GM19239 (cell line): ENCODE measurements at regions not wholly inside any gene's neighbourhood (a gene's known extent, or its start where the extent isn't known, plus 50 kb on each side); places are given as distances from the start of the nearest gene placed in this dataset.
"Not testable (repeated sequence)": the region's sequence is repeated elsewhere in the genome, so short reads cannot be mapped to it uniquely, and the experiment has no call there.

Source experiments
- DNase-seq: peaks from one replicate; pipeline ENCODE4 v3.0.0; 2011; ENCODE audit warnings: low spot score; ENCODE audit not compliant: insufficient read length
- FAIRE-seq: peaks from 2 replicates; lab custom pipeline; 2011; peaks lifted over from hg19 to GRCh38; lab: Jason Lieb, UNC

DNA sequence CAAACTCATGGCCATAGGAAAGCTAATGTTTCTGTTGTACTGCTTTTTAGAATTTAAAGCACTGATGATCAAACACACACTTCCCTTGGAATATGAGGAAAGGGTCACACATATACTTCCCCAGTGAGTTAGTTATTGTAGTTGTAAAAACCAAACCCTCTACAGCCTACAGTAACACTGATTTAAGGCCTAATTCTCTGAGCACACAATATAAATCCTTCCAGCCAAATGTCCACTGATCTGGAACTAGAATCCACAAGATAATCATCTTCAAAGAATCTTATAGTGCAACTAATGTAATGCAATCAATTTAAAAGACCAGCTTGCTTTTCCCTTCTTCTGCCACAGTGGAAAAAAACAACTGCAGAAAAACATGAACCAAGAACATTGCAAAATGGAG, 219.3 kb downstream of the CAAP1 start:
- FAIRE-seq (no peak), DNase-seq (no peak)

DNA sequence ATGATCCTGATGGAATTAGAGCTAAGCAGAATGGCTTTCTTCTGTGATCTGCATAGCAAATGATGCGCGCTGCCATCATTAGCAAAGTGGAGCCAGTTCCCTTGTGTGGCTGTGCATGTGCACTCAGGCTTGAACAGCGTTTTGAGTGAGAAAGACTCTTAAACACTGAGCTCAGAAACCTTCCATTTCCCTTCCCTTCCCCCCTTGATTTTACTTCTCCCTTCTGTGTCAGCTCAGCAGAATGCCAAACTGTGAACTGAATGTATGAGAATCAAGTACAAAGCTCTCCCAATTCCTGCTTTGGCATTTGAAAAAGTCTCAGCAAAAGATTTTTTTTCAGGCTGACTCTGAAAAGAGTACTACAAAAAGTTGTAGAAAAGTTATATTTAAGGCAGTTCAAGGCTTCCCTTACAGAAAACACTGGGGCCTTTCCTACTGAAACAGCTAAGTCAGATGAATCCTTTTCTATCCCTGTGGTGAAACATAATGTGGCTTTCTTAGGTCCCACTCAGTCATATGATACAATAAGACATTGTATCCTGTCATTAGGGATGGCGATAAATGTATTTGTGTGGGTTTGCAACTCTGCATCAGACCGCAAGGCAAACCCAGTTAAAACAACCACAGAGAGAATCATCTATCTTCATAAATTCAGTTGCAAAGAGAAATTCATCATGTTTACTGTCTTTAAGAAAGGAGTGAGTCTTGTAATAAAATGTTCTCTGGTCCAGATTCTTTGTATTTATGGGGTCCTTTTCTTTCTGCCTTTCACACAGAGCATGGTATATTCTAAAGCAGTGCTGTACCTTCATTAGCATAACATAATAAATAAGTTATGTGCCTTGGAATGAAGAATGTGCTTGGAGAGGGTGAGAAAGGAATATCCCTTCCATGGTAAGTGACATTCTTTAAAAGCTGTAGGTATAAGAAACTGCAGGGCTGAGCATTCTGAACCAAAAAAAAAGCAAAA, 222.6 kb downstream of the CAAP1 start:
- no peak for DNase-seq
- FAIRE-seq: no peak

DNA sequence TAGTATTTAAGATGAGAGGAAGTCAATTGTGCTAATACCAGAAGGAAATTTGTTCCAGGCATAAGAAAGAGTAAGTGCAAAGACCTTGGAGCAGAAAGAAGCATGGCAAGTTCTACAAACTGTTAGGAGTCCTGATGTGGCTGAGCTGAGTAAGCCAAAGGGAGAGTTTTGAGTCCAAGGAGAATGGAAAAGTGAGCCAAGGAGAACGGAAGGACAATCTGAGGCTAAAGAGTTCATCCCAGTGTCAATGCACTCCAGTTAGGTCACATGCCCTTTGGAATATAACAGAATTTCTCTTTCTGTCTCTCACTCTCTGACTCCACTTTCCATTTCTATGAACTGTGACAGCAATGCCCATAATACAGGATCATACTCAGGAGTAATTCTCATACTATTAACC, 224.7 kb downstream of the CAAP1 start:
- no peak for FAIRE-seq
- no peak for DNase-seq

DNA sequence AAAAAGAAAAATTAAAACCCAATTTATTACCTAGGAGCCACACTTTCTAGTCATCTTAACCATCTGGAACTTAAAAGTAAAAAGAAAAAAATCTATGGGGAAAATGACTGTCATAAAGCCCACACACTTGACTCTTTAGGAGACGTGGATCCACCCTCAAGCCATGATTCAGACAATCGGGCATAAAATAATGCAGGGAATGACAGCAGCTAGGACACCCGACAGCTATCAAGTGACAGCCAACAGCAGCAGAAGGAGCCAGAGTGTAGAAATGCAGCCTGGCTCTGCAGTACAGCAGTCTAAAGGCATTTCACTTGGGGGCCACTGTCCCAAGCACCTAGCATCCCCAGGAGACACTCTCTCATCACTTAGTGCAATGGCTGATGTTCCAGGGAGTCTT, 226.9 kb downstream of the CAAP1 start:
- DNase-seq: no peak
- FAIRE-seq: no peak

DNA sequence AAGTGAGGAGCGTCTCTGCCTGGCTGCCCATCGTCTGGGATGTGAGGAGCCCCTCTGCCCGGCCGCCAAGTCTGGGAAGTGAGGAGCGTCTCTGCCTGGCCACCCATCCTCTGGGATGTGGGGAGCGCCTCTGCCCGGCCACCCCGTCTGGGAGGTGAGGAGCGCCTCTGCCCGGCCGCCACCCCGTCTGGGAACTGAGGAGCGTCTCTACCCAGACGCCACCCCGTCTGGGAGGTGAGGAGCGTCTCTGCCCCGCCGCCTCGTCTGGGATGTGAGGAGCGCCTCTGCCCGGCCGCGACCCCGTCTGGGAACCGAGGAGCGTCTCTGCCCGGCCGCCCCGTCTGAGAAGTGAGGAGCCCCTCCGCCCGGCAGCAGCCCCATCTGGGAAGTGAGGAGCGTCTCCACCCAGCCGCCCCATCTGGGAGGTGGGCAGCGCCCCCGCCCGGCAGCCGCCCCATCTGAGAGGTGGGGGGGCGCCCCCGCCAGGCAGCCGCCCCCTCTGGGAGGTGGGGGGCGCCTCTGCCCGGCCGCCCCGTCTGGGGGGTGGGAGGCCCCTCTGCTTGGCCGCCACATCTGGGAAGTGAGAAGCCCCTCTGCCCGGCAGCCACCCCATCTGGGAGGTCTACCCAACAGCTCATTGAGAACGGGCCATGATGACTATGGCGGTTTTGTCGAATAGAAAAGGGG, 228.4 kb downstream of the CAAP1 start:
- not testable (repeated sequence) for FAIRE-seq, DNase-seq

DNA sequence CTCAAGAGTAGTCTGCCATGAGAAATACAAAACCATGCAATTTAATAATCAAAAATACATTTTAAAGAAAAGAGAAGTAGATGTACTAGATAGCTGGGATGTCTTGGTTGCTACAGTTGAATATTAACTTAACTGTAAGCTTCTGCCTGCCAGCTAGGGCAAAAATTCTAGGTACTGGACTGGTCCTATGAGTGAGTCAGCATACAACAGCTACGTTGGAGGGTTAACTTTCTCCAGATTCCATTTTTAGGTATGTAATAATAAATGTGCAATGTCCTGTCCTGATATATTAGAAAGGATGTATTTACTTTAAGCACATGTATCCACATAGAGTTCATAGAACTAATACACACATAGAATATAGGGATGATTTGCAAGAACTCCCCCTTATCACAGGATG, 230.1 kb downstream of the CAAP1 start:
- DNase-seq: no peak
- FAIRE-seq: no peak

DNA sequence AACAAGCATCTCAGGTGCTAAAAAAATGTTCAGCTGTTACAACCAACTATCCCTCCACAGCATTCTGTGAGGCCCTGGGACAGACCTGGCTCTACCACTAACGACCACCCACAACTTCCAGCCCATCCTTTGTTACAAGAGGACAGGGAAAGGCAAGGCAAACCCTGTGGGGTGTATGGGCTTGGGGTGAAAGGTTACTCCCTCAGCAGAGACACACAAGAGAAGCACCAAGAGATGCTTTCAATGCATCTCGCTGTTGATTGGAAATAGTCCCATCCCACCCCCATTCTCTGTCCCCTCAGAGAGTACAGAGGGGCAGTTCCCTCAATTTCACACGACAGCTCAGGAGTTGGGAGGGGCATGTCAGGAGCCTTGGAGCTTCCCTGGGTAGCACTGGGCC, 234.1 kb downstream of the CAAP1 start:
- DNase-seq (no peak), FAIRE-seq (no peak)

DNA sequence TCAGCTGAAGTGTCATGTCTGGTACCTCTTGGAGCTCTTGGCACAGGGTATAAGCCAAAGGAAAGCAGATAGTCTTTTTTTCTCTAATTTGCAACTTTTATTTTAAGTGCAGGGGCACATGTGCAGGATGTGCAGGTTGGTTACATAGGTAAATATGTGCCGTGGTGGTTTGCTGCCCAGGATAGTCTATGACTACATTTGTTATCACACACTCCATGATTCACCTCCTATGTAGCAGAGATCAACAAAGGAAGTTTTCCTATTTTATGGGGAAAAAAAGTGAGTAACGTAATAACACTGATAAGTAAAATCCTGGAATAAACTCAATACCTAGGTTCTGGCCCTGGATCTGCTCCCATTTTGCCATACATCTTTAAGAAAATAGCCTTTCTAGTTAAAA, 234.6 kb downstream of the CAAP1 start:
- no peak for FAIRE-seq

DNA sequence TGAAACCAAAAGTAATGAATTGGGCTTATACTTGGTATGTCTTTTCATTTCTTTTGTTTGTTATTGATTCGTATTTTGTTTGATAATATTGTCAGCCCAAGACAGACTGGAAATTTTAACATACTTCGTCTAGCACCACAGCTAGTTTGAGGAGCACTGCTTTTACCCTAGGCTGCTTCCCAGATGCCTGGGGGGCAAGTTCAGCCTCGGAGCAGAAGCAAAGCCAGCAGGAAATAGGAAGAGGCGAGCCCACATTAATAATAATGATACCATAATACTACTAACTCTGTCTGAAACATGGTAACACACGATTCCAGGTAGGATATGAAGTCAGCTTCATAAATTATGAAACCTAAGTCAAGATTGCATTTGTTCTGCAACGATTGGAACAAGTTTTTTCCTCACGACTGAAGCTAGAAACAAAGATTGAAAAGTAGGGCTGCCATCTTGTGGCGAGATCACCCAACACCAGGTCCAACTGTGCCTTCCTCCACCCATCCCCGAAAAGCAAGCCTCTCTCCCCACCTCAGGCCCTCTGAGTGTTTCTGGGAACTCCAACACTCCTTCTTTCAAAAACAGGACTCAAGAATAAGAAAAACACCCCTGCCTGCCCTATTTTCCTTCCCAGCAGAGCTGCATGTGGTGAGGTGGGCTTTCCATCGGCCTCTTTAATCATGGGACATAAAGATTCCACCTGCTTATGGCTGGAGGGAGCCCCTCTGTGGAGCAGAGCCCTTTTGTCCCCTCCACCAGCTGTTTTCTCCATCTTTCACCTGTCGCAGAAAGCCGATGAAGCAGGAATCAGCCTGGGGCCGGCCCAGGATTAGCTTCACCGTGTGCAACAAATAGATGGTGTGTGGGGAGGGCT, 236.4 kb downstream of the CAAP1 start:
- no peak for DNase-seq
- FAIRE-seq: no peak

More for the DNA sequence above, 234.6 kb downstream of the CAAP1 start:
- DNase-seq: no peak

DNA sequence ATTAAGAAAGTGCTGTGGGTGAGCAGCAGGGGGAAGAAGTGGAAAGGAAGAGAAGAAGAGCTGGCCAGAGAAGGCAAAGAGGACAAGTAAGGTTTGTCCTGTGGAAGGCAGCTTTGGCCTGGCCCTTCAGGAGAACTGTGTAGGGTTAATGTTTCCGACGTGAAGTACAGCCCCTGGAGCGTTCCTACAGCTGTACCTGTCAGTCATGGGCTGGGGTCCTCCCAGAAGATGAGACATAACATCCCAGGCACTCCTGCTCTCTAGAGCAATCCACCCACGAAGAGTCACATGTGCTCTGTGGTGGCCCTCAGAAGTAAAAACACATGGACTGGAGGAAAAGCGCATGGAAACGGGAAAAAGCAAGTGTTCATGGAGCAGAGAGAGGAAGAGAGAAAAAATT, 237.4 kb downstream of the CAAP1 start:
- DNase-seq (no peak), FAIRE-seq (no peak)

DNA sequence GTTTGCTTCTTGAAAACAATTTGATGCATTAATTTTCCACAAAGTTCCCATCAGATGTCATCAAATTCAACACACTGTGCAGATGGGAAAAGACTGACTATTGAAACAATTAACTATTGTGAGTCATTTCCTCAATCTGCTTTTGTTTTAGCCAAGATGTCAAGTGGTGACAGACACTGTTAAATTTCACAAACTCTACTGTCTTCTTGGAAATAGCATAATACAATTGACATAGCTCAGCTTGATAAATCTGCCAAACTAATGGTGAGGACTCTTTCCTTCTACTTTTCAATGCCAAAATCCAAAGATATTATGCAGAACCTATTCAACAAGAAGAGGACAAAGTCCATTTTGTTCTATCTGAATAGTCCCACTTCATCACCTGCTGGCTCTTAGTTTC, 242.3 kb downstream of the CAAP1 start:
- DNase-seq (no peak), FAIRE-seq (no peak)

DNA sequence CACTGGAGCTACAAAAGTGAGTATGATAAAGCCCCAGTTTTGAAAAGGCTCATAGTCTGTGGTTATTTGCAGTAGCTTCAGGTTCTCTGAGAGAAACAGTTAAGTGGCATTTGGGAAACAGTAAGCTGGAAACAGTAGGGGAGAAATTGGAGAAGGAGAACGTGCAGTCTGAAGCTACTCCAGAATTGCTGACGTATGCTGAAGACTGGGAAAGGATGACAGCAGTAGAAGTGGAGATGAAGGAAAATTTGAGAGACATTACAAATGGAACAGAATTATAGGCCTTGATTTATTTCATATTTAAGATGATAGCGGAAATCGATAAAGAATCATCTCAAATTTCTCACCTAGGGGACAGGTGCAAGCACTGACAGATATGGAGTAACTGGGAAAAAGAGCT, 248.8 kb downstream of the CAAP1 start:
- DNase-seq (no peak), FAIRE-seq (no peak)

DNA sequence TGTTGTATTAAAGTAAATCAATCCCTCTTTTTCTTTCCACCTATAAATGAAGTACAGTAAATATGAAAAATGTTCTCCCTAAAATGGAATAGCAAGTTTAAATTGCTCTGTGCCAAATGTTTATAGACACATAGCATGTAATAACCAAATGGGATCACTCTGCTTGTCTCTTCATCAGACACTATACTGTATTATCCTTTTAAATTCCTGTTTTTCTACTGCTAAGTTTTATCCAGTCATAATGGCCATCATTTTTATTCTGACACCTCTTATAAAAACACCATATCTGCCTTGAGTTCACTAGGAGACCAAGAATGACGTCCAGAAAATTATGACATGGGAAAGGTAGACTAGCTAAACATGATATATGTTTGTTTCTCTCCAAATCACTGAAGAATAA, 252.8 kb downstream of the CAAP1 start:
- FAIRE-seq (no peak), DNase-seq (no peak)

DNA sequence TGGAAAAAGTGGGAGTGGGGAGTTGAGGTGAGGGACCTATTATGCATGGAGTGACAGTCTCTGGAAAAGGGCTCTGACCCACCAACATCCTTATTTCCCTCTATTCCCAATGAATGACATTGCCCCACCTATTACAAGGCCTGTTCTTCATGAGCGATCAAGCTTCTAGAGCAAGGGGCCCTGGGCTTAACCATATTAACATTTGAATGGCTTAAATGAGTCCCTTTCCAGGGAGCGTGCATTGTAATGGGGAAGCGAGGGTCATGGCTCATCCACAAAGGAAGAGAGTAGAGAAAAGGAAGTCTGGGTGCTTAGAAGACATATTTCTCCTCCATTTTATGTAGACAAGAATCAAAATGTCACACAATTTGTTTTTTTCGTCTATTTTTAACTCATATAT, 255.5 kb downstream of the CAAP1 start:
- no peak for FAIRE-seq
- no peak for DNase-seq

DNA sequence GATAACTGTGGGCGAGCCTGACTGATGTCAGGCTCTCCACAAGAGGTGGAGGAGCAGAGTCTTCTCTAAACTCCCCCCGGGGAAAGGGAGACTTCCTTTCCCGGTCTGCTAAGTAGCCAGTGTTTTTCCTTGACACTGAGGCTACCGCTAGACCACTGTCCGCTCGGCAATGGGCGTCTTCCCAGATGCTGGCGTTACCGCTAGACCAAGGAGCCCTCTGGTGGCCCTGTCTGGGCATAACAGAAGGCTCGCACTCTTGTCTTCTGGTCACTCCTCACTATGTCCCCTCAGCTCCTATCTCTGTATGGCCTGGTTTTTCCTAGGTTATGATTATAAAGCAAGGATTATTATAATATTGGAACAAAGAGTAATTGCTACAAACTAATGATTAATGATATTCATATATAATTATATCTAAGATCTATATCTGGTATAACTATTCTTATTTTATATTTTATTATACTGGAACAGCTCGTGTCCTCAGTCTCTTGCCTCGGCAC, 278.7 kb downstream of the CAAP1 start:
- not testable (repeated sequence) for FAIRE-seq, DNase-seq

DNA sequence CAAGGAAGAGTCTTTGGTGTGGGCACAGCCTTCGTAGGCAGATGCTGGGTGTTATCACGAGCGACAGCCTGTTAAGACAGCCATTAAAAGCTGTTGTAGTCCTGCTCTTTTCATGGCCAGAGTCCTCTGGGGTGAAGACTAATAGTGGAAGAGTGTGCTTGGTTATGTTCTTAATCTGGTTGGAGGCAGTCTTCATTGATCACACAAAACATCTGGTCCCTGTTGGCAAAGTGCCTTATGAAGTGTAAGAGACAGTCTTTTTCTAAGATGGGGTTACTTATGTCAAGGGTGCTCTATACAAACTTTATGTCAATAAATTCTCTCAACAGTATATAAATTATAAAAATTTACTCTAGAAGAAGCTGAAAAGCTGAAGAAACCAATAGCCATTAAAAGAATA, 280.4 kb downstream of the CAAP1 start:
- DNase-seq (no peak), FAIRE-seq (no peak)

DNA sequence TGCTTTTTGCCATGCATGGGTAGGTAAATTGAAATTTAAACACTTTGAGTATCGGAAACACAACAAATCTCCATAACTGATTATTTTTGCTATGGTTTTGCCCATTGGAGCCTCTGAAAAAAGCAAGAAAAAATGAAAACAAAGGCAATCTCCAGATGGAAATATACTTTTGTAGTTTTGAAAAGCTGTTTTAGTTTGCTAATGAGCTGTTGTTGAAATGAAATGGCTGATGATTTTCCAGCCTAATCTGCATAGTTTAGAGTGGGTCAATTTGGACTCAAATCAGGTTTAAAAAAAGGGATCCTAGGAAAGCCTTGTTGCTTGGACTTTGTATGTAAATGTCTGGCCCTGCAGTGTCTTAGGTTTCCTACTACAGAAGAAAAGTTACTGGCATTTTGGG, 285.8 kb downstream of the CAAP1 start:
- FAIRE-seq: no peak
- no peak for DNase-seq

DNA sequence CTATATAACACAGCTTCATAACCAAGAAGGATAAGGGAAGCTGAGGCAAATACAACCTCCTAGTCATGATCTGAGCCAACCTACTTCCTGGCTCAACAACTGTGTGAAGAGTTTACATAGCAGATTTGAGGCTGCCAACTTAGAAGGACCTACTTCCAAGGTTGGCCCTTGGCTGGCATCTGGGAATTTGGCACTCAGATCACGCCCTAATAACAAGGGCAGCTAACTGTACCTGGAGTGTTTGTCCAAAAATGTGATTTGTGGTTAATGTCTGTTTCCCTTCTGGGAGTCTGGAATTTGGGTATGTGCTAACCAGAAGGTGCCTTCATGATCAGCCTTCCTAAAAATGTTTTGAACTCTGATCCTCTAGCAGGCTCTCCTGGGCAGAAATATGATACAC, 287.2 kb downstream of the CAAP1 start:
- FAIRE-seq: no peak

DNA sequence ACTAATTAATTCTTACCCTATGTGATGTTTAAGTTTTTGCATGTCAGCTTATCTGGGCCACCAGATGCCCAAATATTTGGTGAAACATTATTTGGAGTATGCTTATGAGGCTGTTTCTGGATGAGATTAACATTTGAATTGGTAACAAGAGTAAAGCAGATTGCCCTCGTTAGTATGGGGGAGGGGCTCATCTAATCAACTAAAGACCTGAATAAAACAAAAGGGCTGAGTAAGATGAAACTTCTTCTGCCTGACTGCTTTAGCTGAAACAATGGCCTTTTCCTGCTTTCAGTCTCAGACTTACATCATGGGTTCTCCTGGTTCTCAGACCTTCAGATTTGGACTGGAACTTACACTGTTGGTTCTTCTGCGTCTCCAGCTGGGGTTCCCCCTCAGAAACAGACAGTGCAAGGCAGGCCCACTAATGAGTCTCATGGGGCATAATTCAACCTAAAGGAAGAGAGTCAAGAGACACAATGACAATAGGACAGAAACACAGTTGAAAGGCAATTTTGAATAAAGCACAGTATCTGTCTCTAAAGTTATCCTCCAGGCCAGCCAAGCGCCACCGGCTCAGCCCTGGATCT, 288.4 kb downstream of the CAAP1 start:
- FAIRE-seq: no peak
- no peak for DNase-seq

More for the DNA sequence above, 287.2 kb downstream of the CAAP1 start:
- no peak for DNase-seq

DNA sequence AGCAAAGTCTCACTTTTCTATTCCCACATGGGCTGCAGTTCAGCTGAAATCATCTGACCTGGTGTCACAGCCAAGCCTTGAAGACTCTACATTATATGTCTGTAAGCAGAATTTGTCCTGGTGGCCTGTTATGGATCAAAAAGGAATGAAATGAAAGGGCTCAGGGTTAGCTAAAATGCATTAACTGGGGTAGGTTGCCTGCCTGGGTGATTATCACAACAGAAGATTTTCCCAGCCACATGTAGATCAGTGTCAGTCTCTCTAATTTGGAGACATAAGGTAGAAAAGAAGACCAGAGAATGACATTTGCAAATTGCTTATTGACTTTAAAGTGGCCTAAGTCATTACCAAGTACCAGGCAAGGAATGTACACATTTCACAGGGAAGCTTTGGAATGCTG, 289.0 kb downstream of the CAAP1 start:
- DNase-seq (no peak), FAIRE-seq (no peak)
